Forelimb muscle (tissue), 1 donor: ENCODE measurements at regions not wholly inside any gene's neighbourhood (a gene's known extent, or its start where the extent isn't known, plus 50 kb on each side); places are given as distances from the start of the nearest gene placed in this dataset.
"Not testable (repeated sequence)": the region's sequence is repeated elsewhere in the genome, so short reads cannot be mapped to it uniquely, and the experiment has no call there.

ENCODE experiments used
- DNase-seq: peaks from one replicate; pipeline ENCODE4 v3.0.0-alpha.2; 2013; ENCODE audit warnings: low read depth

DNA sequence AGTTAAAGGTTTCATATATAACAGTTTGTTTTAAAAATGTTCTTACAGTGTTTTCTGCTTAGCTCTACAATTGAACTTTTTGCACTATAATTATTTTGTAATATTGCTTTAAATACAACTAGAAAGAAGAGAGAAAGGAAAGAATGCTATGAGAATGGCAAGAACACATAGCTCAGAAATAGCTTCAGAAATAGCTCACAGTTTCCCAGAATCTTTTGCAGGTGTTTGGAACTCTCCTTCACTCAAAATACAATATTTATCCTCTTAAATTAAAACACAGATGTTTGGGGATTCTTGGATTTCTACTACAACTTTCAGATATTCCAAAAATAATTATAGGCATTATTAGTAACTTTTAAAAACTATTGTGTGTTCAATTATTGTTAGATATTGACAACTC, 658.0 kb upstream of the DPPA4 start:
- peak; percentile 55 for DNase-seq

DNA sequence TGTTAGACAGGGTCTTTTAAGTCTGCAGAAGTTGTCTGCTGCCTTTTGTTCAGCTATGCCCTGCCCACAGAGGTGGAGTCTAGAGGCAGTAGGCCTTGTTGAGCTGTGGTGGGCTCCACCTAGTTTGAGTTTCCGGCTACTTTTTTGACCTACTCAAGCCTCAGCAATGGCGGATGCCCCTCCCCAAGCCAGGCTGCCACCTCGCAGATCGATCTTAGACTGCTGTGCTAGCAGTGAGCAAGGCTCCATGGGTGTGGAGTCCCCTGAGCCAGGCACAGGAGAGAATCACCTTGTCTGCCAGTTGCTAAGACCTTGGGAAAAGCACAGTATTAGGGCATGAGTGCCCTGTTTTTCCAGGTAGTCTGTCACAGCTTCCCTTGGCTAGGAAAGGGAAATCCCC, 664.6 kb upstream of the DPPA4 start:
- not testable (repeated sequence) for DNase-seq

DNA sequence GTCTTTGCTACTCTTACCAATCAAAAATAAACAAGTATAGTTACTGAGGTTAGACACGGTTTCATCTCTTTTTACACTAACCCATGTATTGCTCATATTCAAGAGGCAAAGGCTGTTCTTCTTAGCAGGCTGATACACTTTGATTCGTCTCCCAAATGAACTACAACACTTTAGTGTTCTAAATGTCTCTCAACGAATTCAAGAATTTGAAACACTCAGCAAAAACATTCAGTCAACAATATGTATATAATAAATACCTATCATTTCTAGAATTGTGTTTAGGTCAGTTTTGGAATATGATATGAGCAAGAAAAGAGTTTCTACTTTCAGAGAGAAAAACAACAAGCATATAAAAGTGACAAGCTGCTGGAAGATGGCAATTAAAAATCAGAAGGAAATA, 669.6 kb upstream of the DPPA4 start:
- no peak for DNase-seq

DNA sequence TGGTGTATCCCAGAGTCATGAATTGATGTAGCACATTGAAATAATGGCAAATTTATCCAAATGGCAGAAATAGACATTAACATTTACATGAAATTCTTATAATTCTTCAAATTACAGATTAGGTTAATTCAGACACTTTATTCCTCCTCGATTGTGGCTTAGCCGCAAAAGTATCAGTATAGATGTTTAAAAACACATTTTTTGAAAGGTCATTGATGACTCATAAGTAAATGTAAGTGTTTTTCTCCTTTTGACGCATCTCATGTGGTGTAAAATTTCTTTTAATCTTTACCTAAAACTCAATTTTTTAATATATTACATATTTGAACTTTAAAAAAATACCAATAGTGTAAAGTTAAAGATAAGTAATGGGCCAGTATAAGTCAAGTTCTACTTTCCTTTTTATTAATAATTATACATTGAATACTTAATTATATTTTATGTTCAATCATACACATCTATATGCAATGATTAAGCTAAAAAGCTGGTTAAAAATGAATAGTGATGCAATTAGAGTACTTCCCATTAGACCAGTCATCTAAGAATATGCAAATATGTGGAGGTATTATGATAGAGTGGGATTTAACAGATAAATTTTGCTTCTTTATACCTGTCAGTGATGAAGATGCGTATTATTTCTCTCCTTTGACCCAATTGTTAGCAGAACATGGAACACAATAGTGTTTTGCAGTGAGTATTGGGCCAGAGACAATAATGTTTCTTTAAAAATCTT, 678.1 kb upstream of the DPPA4 start:
- DNase-seq, result no peak

DNA sequence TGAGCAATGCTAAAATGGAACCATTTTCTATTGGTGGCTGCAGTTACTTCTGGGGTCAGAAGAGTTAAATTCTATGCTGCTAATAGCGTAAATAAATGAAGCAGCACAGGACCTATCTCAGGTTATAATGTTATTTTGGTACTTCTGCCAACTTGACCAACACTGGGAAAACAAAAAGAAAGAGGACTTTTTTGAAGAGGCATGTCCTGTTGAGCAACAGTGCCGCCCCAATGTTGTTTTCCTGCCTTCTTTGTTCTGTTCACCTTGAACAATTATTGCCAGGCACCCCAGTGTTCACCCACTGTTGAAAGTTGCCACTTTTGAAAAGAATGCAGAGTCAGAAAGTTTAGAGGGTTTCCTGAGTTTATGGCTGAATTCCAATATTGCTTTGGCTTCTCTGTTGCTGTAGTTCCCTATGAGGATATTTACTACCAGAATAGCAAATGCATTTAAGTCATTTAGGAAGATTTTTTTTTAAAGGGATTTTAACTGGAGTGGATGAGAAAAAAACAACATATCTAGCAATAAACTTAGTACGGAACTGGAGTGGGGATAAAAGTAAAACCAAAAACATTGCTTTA, 679.0 kb upstream of the DPPA4 start:
- DNase-seq, result no peak

DNA sequence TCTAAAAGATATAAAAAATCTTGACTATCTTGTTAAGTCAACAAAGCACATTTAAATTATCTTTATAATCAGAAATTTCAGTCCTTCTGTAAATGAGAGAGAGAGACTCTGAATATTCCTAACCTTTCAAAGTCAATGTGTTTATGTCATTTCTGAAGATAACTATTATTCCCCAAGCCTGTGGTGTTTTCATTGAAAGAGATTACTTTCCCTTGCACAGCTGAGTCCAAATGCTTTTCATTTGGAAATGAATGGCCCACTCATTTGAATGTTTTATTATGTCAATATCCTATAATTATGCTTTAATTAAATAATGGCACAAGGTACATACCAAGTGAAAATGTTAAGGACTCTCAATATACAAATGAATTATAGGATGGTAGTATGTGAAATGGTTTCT, 680.0 kb upstream of the DPPA4 start:
- no peak for DNase-seq

DNA sequence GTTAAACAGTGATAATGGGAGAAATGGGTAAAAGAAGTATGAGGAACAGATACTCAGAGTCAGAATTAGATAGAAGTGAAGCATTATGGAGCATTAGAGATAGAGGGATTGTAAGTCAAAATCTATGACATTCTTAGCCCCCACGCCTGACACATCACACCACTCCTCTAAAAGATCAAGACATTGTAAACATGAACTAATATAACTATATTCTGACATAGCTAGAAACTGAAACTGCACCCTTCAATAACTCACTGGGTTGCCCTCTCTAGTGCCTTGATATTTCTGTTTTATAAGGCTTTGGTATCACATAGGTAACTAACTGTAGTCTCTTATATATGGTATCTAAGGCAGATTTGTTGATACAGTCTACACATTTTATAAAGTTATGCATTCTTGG, 684.3 kb upstream of the DPPA4 start:
- DNase-seq, result no peak

DNA sequence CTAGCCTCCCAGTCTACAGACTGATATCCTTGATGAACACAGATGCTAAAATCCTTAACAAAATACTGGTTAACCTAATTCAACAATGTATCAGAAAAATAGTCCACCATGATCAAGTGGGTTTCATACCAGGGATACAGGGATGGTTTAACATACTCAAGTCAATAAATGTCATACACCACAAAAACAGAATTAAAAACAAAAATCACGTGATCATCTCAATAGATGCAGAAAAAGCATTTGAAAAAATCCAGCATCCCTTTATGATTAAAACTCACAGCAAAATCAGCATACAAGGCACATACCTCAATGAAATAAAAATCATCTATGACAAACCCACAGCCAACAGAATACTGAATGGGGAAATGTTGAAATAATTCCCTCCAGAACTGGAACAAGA, 685.7 kb upstream of the DPPA4 start:
- DNase-seq, result not testable (repeated sequence)

DNA sequence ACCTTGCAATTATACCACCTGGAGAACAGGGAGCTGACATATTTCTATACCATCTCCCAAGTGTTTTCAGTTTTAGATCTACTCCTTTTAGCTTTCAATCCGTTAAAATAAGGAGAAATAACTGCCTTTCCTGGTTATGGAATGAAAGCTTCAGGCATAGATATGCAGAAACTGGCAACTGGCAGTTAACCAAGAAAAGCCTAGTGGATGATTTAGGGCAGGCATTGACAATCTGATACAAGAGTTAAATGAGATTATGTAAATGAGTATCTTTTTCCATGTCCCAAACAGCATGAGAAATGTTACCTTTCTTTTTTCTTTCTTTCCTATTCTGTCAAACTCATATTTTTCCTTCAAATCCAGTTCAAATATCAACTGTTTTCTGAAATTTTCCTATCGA, 689.1 kb upstream of the DPPA4 start:
- DNase-seq, result no peak

DNA sequence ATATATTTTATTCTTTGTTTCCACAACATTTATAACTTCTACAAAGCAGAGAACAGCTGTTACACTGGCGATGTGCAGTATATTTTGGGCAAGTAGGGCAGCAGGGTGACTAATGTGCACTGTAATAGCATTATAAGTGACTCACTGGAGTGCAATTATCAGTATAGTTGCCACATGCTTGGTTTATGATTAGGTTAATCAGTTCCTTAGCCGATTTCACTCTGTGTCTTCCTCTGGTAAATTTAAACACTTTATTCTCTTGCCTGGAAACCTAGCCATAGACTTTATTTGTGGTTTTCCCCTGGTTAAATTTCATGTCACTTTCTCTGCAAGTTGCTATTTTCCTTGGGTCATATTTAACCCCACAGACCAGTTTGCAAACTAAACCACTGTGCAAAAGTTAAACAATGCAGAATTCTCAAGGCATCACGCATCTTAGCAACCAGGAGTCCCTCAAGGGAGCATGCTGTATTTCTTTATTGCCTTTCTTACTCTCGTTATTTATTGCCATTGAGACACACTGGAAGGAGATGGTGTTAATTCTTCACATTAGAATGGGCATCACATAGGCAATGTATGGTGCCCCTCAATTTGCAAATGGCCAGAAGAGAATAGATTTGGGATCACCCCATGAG, 690.2 kb upstream of the DPPA4 start:
- no peak for DNase-seq

DNA sequence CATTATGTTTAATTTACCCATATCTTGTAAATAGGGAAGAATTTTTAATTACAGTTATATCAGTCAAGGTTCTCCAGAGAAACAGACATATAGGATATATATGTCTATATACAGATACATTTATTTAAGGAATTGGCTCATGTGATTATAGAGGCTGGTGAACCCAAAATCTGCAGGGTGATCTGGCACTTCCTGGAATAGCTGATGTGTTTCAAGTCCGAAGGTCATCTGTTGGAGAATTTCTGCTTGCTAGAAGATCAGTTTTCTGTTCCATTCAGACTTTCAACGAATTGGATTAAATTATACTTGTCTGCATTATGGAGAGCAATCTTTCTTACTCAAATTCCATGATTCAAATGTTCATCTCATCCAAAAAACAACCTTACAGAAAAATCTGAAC, 694.6 kb upstream of the DPPA4 start:
- DNase-seq, result no peak

DNA sequence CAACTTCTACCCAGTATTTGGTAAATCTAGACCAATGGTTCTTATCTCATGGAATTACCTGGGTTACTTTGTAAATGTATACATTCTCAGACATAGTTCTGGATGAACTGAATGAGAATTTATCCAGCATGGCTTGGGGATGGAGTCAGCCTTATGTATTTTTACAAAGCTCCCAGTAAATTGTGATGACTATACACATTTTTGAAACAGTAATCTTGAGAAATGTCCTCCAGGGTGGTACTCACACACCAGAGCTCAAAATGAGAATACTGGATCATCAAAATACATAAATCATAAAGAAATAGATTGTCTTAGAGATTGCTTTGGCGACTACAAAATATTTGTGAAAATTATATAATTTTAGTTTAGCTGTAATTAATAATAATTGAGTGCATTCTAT, 722.1 kb upstream of the DPPA4 start:
- no peak for DNase-seq

DNA sequence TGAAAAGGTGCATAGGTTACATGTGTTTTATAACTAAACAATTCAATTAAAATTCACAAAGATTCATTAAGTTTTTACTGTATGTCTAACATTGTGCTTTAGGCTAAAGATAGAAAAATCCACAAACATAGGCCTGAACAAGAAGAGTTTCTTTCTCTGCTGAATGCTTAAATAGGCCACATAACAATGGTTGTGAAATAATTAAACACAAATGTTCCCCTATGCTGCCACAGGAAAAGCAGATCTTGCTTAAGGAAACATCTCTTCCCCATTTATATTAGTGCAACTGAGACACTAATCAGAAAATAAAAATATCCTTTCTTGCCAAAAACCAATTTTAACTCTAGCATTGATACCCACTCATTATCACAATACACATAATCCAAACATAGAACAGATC, 725.4 kb upstream of the DPPA4 start:
- DNase-seq, result no peak

DNA sequence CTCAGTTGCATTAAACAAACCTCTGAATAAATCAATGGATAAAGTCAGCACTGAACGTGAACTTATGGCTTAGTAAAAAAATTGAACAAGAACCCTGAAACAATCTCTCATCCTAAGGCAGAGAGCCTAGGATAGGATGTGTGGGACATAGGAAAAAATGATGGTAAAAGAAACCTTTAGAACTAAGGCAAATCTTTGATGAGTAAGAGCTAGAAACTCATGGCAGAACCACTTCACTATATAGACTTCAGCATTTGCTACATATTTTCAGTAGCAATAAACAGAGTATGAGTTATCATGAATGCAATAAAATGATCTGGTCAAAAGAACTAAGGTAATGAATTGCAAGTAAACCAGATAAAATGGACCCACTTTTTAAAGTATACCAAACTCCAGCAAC, 725.8 kb upstream of the DPPA4 start:
- DNase-seq, result no peak

DNA sequence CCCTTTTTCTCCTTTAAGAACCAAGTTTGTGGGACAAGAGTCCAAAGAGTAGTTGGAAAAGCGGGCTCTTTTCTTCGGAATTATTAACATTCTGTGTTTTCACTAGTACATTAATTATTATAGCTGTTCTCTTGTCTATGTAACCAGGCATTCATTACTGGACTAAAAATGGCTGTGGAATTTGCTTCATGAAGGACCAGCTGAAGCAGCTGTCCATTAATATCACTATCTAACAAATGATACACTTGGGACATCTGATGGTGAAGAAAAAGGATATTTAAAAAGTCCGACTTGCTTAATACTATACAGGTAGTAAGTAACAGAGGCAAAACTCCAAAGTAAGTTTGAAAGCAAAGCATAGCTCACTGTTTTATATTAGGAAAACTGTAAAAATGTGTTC, 728.9 kb upstream of the DPPA4 start:
- DNase-seq, result no peak

DNA sequence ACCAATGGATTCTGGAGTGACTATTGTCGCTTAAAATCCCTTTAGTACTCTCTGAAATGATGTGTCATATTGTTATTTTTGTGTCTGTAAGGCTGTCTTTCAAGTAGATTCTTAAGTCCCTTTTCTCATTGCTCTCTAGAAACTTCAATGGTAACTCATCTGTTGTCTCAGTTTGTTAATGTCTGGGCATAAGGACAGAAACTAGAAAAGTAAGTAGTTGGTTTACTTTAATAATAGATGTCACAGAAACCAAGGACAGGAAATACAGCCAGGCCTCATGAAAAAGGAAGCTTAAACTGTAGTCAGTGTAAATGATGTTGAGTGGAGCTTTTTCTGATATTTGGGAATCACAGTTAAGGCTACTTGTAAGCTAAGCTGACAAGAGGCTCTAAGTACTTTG, 730.2 kb upstream of the DPPA4 start:
- no peak for DNase-seq

DNA sequence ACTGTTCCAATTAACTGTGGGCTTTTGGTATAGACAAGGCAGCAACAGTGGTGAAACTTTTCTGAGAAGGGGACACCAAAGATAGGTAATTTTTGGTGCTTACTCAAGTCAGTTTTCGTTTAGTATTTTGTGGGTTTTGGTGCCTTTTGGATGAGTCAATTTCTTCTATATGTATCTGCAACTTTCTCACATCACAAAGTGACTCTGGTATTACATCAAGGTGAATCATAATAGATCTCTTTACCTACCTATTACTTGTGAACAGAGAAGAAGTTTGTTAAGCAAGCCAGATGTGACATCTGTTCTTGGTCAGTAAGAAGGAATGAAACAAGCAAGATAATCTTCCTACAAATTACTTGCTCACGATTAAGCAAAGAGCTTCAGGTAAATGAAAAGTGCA, 732.4 kb upstream of the DPPA4 start:
- no peak for DNase-seq

DNA sequence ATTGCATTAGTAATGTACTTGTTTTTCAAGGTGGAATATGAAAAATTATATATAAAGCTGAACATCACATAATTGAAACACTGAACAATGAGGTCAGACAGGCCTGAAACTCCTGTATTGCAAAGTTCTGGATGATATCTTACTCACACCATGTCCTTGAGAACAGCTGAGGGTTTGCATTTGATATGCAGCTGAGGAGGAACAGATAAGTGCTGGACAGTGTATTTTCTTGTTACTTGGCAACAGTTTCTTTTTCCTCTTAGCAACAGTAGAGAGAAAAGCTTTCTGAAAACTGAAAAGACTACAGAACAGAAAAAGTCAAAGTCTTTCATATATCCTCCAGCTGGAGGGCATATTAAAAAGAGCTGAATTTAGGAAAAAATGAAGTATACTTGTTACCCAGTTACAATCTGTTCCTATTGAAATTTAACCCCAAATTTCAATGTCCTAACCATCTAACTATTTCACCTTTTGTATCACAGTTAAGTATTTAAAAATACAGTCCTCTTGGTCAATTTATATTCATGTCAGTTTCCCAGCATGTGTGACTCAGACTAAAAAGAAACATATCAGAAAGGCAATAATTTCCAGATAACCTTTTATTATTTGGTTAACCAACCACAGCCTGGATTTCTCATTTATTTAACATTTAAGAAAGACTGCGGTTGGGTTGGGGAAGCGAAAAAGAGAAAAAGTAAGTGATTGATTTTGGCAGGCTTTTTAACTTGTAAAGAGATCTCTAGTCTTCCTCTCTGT, 733.0 kb upstream of the DPPA4 start:
- peak; percentile 62 for DNase-seq

DNA sequence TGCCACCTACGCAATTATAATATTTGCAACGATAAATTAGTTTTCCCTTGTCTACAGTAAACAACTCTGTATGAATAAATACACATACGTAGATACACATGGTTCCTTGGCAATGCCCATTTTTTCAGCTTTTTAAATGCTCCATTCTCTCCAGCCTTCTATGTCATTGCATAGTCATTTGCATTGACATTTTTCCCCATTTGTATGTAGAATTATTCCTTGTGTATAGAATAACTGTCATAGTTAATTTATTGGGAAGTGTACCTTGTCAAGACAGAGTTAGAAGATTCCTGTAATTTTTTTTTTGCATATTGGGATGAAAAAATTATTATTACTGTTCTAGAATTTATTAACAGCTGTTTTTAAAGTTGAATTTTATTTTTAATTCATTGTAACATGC, 736.7 kb upstream of the DPPA4 start:
- DNase-seq, result no peak

DNA sequence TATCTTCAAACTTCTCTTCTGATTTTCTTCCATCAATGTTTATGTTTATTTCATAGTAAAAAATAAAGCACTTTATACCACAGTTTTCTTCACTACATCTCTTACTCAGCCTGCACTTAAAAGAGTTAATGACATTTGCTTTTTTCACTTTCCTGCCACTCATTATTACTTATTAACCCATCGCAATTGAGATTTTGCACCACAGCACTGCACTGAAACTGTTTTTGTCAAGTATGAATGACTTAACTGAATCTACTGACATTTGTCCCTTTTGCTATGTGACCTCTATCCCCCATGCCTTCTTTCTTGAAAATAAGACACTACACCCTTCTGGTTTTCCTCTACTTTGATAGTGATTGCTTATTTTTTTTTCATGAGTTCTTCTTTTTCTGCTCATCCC, 739.7 kb upstream of the DPPA4 start:
- no peak for DNase-seq

DNA sequence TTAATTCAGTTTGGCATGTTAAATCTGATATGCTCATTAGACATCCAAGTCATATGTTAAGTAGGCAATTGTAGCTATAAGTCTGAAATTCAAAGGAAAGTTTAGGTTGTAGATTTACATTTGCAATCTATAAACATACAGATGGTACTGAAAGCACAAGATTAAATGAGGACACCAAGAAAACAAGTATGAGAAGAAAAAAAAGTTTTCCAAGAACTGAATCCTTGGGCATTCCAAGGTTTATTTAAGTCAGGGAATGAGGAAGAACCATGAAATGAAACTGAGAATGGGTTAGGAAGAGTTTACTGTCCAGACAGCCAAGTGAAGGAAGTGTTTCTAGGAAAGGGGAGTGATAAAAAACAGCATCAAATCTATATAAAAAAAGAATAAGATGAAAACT, 756.1 kb upstream of the DPPA4 start:
- no peak for DNase-seq

DNA sequence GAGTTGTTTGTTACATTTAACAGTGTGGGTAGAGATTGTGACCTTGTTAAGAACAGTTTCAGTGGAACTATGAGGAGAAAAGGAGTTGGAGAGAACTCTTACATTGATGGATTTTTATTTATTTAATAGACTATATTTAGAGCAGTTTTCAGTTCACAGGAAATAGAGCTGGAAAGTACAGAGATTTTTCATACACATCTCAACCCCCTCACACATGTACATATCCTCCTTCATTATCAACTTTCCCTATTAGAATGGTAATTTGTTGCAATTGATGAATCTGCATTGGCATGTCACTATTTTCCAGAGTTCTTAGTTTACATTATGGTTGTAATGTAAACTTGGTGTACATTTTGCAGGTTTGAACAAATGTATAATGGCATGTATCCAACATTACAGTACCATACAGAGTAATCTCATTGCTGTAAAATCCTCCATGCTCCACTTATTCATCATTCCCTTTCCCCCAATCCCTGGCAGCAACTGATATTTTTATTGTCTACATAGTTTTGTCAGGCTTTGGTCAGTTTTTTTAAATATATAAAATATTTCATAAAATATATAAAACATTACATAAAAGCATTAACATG, 756.6 kb upstream of the DPPA4 start:
- DNase-seq, result no peak
